NCI-H82 treated with DMSO at 0.1 percent for 48 hours (cell line): ENCODE measurements at regions not wholly inside any gene's neighbourhood (a gene's known extent, or its start where the extent isn't known, plus 50 kb on each side); places are given as distances from the start of the nearest gene placed in this dataset.

Experiments used
- DNase-seq: peaks from one replicate; lab custom pipeline; 2025; ENCODE audit not compliant: unreplicated experiment; lab: John Stamatoyannopoulos, UW

GRCh38 chr9:90259311-90260246 lies 383.0 kb downstream of the DIRAS2 start:
- no peak for DNase-seq

- no peak for DNase-seq
Measured at GRCh38 chr9:90261698-90262097, 380.9 kb downstream of the DIRAS2 start.

GRCh38 chr9:90268613-90269012 lies 374.0 kb downstream of the DIRAS2 start:
- DNase-seq = no peak

- DNase-seq = no peak
Measured at GRCh38 chr9:90271707-90272106, 370.9 kb downstream of the DIRAS2 start.

- no peak for DNase-seq
Measured at GRCh38 chr9:90274725-90275124, 367.9 kb downstream of the DIRAS2 start.

GRCh38 chr9:90285946-90286345 lies 356.7 kb downstream of the DIRAS2 start:
- no peak for DNase-seq

- DNase-seq = no peak
Measured at GRCh38 chr9:90287567-90288274, 354.9 kb downstream of the DIRAS2 start.

- DNase-seq = peak; percentile 63
Measured at GRCh38 chr9:90288275-90288639, 354.4 kb downstream of the DIRAS2 start.

GRCh38 chr9:90290716-90291485 lies 351.7 kb downstream of the DIRAS2 start:
- no peak for DNase-seq

- peak; percentile 95 for DNase-seq
Measured at GRCh38 chr9:90296539-90296938, 346.1 kb downstream of the DIRAS2 start.

- peak; percentile 27 for DNase-seq
Measured at GRCh38 chr9:90299968-90300367, 342.7 kb downstream of the DIRAS2 start.

GRCh38 chr9:90300611-90301276 lies 341.9 kb downstream of the DIRAS2 start:
- no peak for DNase-seq

- DNase-seq = no peak
Measured at GRCh38 chr9:90301277-90301653, 341.4 kb downstream of the DIRAS2 start.

GRCh38 chr9:90303655-90304054 lies 339.0 kb downstream of the DIRAS2 start:
- no peak for DNase-seq

- no peak for DNase-seq
Measured at GRCh38 chr9:90306158-90306557, 336.5 kb downstream of the DIRAS2 start.

- DNase-seq = no peak
Measured at GRCh38 chr9:90307167-90307833, 335.3 kb downstream of the DIRAS2 start.

GRCh38 chr9:90307891-90308290 lies 334.7 kb downstream of the DIRAS2 start:
- DNase-seq = no peak

GRCh38 chr9:90308691-90309090 lies 333.9 kb downstream of the DIRAS2 start:
- no peak for DNase-seq

- DNase-seq = no peak
Measured at GRCh38 chr9:90309809-90310520, 332.7 kb downstream of the DIRAS2 start.

- no peak for DNase-seq
Measured at GRCh38 chr9:90310521-90310876, 332.1 kb downstream of the DIRAS2 start.
